B cell (primary cell): ENCODE measurements at regions not wholly inside any gene's neighbourhood (a gene's known extent, or its start where the extent isn't known, plus 50 kb on each side); places are given as distances from the start of the nearest gene placed in this dataset.

Experiments
- EZH2 ChIP-seq: IDR thresholded peaks from 2 replicates; pipeline ENCODE4 v1.6.1; 2012; ENCODE audit warnings: borderline replicate concordance, low read depth, mild to moderate bottlenecking, moderate library complexity, low read length; ENCODE audit not compliant: insufficient read depth, poor library complexity, severe bottlenecking
- TF ChIP-seq, protein P1 (sequence below): fragments of 200-600 bp; IDR thresholded peaks from one replicate; pipeline ENCODE4 v1.8.0; 2022; ENCODE audit warnings: antibody characterized with exemption, mild to moderate bottlenecking

DNA sequence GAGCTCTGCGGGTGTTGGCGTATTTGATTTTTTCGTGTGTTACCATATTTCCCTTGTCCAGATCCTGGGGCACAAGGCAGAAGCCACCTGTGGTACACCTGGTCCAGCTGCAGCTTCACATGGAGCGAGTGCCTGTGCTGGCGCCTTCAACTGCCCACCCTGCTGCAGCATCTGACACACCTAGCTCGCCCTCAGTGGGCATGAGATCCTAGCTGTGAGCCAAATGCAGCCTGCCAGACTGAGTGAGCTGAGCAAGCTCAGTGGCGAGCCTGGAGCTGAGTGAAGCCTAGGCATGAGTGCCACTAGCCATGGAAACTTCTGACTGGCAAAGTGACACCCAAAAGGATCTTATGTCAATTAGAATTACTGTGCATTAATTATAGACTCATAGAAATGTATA lies 1226.8 kb upstream of the FLRT2 start:
- TF ChIP-seq, protein P1, sequence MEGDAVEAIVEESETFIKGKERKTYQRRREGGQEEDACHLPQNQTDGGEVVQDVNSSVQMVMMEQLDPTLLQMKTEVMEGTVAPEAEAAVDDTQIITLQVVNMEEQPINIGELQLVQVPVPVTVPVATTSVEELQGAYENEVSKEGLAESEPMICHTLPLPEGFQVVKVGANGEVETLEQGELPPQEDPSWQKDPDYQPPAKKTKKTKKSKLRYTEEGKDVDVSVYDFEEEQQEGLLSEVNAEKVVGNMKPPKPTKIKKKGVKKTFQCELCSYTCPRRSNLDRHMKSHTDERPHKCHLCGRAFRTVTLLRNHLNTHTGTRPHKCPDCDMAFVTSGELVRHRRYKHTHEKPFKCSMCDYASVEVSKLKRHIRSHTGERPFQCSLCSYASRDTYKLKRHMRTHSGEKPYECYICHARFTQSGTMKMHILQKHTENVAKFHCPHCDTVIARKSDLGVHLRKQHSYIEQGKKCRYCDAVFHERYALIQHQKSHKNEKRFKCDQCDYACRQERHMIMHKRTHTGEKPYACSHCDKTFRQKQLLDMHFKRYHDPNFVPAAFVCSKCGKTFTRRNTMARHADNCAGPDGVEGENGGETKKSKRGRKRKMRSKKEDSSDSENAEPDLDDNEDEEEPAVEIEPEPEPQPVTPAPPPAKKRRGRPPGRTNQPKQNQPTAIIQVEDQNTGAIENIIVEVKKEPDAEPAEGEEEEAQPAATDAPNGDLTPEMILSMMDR = no peak
- no peak for TF ChIP-seq EZH2
